ENCODE measurements at regions not wholly inside any gene's neighbourhood (a gene's known extent, or its start where the extent isn't known, plus 50 kb on each side); places are given as distances from the start of the nearest gene placed in this dataset.
"Not testable (repeated sequence)": the region's sequence is repeated elsewhere in the genome, so short reads cannot be mapped to it uniquely, and the experiment has no call there.

- DNase-seq (ENCODE audit: low read depth): no peak
Observed at GRCh38 chr6:169406804-169407203, 153.2 kb upstream of the THBS2 start.

GRCh38 chr6:169406034-169406433 lies 152.4 kb upstream of the THBS2 start:
- DNase-seq (ENCODE audit: low read depth): no peak

GRCh38 chr6:169404828-169405227 lies 151.2 kb upstream of the THBS2 start:
- no peak for DNase-seq (ENCODE audit: low read depth)

GRCh38 chr6:169398342-169399105 lies 144.9 kb upstream of the THBS2 start:
- DNase-seq (ENCODE audit: low read depth): peak; percentile 10

- DNase-seq (ENCODE audit: low read depth): no peak
Observed at GRCh38 chr6:169397684-169398083, 144.0 kb upstream of the THBS2 start.

GRCh38 chr6:169396554-169397163 lies 143.0 kb upstream of the THBS2 start:
- DNase-seq (ENCODE audit: low read depth): no peak

- not testable (repeated sequence) for DNase-seq (ENCODE audit: low read depth)
Observed at GRCh38 chr6:169396009-169396539, 142.4 kb upstream of the THBS2 start.

- no peak for DNase-seq (ENCODE audit: low read depth)
Observed at GRCh38 chr6:169395080-169395805, 141.6 kb upstream of the THBS2 start.

- no peak for DNase-seq (ENCODE audit: low read depth)
Observed at GRCh38 chr6:169393753-169394152, 140.1 kb upstream of the THBS2 start.

DNA sequence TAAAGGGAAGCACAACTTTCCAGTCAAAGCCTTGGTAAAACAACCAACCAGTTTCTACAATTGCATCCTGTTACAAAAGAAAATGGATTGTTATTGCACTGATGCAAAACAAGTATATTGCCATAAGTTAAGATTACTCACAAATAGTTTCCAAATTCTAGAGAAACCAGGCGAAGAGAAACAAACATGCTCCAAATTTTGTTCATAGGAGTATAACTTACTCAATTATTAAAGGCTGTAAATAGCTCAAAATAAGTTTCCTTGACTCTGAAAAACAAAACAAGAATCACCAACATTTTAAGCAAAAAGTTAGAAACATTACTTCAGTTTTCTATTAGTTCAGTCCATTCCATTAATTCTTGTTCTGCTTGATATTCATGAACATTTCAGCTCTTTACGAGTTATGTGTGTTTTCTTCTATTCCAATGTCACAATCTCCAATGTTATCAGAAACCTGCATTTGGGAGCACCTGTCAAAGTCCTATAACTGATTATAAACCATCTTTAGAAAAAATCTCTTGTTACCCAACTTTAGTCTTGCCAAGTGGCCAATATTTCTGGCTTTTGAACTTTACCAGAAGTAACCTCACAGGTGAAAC lies 137.9 kb upstream of the THBS2 start:
- DNase-seq (ENCODE audit: low read depth): no peak

DNA sequence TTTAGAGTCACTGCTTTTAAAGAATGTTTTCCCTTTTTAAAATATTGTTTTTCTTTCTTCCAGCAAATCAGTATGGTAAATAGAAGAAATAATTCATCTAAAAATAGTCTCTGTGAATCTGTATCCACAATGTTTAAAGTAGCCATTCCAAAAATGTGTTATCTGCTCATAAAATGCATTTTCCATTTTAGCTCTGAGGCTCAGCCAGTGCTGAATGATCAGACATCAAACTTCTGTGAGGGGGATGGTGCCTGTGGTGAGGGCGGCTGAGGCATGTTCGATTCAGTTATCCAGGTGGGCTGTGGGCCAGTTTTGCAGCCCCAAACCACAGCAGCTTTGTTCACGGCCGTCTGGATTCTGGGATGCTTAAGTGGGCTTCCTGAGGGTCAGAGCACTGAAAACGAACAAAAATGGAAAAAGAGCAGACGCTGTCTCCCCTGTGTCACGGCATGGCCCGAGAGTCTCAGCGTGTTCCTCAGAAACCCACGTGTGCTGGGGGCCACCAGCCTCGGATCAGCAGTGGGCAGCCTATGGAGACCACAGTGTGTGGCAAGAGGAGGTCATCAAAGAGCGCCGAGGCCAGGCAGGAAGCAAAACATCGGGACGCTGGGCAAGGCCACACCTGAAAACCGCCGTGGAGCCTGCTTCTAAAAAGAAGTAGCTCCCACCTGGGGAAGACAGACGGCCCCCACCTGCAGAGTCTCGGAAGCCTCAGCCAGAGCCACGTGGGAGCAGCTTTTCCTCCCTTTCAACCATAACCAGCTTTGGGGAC lies 134.9 kb upstream of the THBS2 start:
- no peak for DNase-seq (ENCODE audit: low read depth)

DNA sequence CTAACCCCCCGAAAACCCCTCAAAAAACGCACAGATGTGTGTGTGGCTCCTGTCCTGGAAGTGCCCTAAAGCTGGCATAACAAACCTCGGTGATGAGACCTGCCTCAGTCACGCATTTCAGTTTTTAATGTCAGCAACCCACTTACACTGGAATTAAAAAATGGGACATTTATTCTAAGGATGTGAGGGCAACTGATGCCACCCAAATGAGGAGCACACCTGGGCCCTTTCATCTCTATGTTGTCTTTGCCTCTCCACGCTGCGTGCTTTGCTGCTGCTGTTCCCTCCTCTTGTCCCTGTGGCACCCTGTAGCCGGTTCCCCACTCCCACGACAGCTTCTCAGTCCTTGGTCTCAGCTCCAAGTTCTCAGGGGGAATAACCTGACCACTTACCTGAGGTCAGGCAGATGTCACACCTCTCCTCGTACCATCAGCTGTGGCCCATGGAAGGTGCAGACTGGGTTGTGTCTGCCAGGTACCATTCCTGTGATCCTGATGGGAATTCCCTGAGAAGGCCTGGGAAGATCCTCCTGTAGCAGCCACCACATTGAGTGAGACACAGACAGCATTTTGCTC lies 134.2 kb upstream of the THBS2 start:
- no peak for DNase-seq (ENCODE audit: low read depth)

GRCh38 chr6:169386411-169387057 lies 132.9 kb upstream of the THBS2 start:
- peak; percentile 58 for DNase-seq (ENCODE audit: low read depth)

DNA sequence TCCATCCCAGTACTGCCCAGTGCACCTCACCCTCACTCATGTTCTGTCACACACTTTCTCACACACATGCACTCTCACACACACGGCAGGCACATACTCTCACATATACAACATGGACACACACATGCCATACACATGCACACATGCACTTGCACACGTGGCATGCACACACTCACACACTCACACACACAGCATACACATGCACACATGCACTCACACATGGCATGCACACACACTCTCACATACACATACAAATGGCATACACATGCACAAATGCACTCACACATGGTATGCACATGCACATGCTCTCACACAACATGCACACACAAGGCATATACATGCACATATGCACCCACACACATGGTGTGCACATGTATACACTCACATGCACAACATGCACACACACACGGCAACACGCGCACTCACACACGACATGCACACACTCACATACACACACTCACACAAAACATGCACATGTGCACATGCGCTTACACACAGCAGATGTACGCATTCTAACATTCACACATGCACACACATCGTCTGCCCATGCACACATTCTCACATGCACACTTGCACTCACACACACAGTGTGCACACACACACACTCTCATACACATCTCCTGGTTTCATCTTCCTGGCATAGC lies 131.7 kb upstream of the THBS2 start:
- DNase-seq (ENCODE audit: low read depth): no peak

DNA sequence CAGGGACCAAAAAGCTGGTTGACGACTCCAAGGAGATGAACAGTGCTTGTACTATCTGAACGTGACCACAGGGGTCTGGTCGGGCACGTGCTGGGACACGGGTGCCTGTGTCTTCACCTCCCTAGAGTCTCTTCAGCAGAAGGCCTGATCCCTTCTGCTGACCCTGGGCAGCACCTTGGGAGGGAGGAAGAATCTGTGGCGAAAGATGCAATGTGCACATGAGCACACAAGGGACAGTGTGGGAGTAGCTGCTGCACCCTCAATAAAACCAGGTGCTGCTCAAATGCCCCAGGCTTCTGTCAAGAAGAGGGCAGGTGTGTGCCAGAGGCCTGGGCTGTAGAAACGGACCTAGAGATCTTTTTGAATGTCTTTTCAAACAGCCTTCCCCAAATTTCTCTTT lies 130.6 kb upstream of the THBS2 start:
- DNase-seq (ENCODE audit: low read depth): no peak

DNA sequence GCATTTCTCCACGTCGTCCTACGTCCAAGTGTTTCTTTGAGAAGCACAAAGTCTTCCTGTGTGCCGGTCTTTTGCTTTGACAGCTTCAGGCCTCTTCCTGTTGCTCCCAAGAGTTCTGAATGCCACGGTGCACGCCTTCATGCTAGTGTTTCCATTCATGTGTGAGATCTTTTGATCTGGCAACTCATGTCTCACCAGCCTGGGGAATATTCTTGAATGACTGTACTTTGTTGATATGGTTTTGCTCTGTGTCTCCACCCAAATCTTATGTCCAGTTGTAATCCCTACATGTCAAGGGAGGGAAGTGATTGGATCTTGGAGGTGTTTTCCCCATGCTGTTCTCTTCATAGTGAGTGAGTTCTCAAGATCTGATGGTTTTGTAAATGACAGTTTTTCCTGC lies 129.6 kb upstream of the THBS2 start:
- no peak for DNase-seq (ENCODE audit: low read depth)

DNA sequence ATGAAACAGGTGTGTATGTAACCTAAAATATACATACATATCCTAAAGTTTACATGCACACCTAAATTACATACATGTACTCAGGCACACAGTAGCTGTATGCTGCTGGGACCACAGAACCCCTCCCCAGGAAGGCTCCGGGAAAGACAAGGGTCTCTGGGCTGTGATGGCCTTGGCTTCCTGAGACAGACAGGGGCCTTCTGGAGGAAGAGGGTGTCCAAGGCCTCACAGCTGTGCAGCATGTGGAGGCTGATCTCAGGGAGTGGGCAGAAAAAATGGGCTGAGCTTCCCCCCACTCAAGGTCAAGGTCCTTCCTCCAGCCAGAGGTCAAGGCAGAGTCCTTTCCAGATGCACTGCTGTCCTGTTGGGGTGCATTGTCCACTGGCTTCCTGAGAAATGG lies 129.1 kb upstream of the THBS2 start:
- no peak for DNase-seq (ENCODE audit: low read depth)

DNA sequence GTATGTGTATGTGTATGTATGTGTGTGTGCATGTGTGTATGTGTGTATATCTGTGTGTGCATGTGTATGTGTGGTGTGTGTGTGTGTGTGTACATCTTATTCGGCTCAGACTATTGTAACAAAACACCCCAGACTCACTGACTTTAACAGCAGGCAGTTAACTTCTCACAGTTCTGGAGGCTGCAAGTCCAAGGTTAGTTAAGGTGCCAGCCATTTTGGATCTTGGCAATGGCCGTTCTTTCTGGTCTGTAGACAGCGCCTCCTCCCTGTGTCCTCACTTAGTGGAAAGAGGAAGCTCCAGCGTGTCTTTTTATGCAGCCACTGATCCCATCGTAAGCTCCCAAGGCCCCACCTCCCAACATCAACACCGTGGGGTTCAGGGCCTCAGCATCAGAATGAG lies 128.3 kb upstream of the THBS2 start:
- DNase-seq (ENCODE audit: low read depth): no peak

DNA sequence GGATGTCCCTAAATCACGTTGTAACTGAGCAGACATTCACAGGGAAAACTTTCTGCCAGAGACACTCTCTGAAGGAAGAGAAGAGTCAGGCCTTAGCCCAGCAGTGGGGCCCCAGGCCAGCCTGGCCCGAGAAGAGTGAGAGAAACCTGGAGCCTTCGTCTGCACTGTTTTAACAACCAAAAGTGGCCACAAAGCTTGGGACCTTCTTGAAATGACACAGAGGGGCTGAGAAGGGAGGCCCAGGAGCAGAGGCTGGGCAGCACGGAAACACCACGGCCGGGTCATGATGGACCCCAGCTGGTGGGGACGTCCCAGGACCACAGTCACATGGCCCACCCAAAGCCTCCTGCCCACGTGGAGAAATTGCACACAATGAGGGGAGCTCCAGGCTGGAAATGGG lies 126.8 kb upstream of the THBS2 start:
- no peak for DNase-seq (ENCODE audit: low read depth)

DNA sequence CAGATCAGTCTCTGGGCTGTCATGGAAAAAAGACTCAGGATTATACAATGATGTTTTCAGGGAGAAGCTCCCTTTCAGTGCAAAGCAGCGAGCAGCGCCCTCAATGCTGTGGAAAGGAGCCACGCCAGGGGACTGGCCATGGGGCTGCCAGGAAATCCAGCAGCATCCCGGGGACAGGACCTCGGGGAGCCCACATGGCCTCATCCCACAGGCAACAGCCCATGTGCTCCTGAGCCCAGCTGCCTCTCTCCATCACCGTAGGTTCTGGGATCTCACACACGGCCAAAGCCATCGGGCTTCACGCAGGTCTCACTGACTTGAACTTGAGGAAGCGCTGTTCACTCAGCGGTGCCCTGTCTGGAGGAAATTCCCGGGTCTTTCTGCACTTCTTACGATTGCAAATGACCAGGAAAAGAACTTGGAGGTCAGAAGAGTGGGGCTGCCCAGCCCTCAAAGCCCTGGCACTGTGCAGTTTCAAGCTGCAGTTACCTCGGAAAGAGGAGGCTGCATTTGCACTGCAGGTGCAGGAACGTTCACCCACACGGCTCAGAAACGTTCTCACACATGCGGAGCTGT lies 125.9 kb upstream of the THBS2 start:
- no peak for DNase-seq (ENCODE audit: low read depth)

Measured in ELR (cell line).